Common myeloid progenitor, CD34-positive (primary cell): ENCODE measurements at regions not wholly inside any gene's neighbourhood (a gene's known extent, or its start where the extent isn't known, plus 50 kb on each side); places are given as distances from the start of the nearest gene placed in this dataset.
"Not testable (repeated sequence)": the region's sequence is repeated elsewhere in the genome, so short reads cannot be mapped to it uniquely, and the experiment has no call there.

Experiments used
- CTCF ChIA-PET: fragments of 350-600 bp; sonication (Branson Sonifier 250); formaldehyde crosslinking; loops from one replicate; lab custom pipeline; 2021; ENCODE audit warnings: antibody characterized with exemption; lab: Charles Lee
- POLR2A ChIA-PET: fragments of 350-600 bp; sonication (Branson Sonifier 250); formaldehyde crosslinking; loops from one replicate; lab custom pipeline; 2021; ENCODE audit warnings: antibody characterized with exemption; lab: Charles Lee
- DNase-seq, 3 donors: peaks; one replicate each; pipeline versions ENCODE4 v3.0.0 to v3.0.0-alpha.2; 2013
- H3K27ac ChIP-seq, 2 experiments: 1 replicate in 1 of 2; 2 replicates in 1 of 2; pipeline ENCODE4 v1.7.0; 2013; ENCODE audit warnings: inconsistent platforms in 2 of 2, low read length in 2 of 2, mild to moderate bottlenecking in 2 of 2, low read depth in 1 of 2, moderate library complexity in 1 of 2; ENCODE audit not compliant: severe bottlenecking in 2 of 2, insufficient read depth in 1 of 2, poor library complexity in 1 of 2
- H3K27me3 ChIP-seq, 5 experiments: replicated peaks in 2 of 5; 1 replicate in 3 of 5; 2 replicates in 2 of 5; pipeline versions ENCODE4 v1.6.1 to v1.7.0; 2013; ENCODE audit warnings: low read length in 4 of 5, mild to moderate bottlenecking in 2 of 5, moderate library complexity in 2 of 5, inconsistent platforms in 1 of 5; ENCODE audit not compliant: insufficient read depth in 5 of 5, control insufficient read depth in 4 of 5
- H3K36me3 ChIP-seq, 4 experiments: 1 replicate in 2 of 4; 2 replicates in 2 of 4; pipeline versions ENCODE4 v1.6.1 to v1.7.0; 2013; ENCODE audit warnings: low read length in 3 of 4, control low read depth in 1 of 4, mild to moderate bottlenecking in 1 of 4; ENCODE audit not compliant: control insufficient read depth in 4 of 4, insufficient read depth in 4 of 4
- H3K4me1 ChIP-seq, 4 experiments: 1 replicate in 3 of 4; 2 replicates in 1 of 4; pipeline versions ENCODE4 v1.6.1 to v1.7.1; 2013; ENCODE audit warnings: low read length in 3 of 4, mild to moderate bottlenecking in 3 of 4, control low read depth in 1 of 4, inconsistent platforms in 1 of 4, moderate library complexity in 1 of 4; ENCODE audit not compliant: control insufficient read depth in 4 of 4, insufficient read depth in 4 of 4; ENCODE audit errors: control extremely low read depth in 1 of 4
- H3K4me3 ChIP-seq, 7 experiments: 1 replicate in 4 of 7; 2 replicates in 3 of 7; pipeline versions ENCODE4 v1.5.1 to v1.7.0; 2013; ENCODE audit warnings: mild to moderate bottlenecking in 7 of 7, low read length in 6 of 7, moderate library complexity in 6 of 7, inconsistent platforms in 2 of 7, low read depth in 2 of 7, control low read depth in 1 of 7; ENCODE audit not compliant: insufficient read depth in 4 of 7, control insufficient read depth in 1 of 7; ENCODE audit errors: extremely low read depth in 1 of 7
- H3K9me3 ChIP-seq, 5 experiments: 1 replicate in 4 of 5; 2 replicates in 1 of 5; pipeline versions ENCODE4 v1.6.1 to v1.7.1; 2013; ENCODE audit warnings: low read length in 4 of 5, mild to moderate bottlenecking in 2 of 5, inconsistent platforms in 1 of 5, low read depth in 1 of 5, moderate library complexity in 1 of 5; ENCODE audit not compliant: control insufficient read depth in 4 of 5, insufficient read depth in 2 of 5; ENCODE audit errors: control extremely low read depth in 1 of 5
- WGBS: methylation state at CpG from one replicate; pipeline ENCODE4 v1.1.5; 2013; ENCODE audit not compliant: insufficient coverage; 5-methylcytosine and 5-hydroxymethylcytosine counted together

DNA sequence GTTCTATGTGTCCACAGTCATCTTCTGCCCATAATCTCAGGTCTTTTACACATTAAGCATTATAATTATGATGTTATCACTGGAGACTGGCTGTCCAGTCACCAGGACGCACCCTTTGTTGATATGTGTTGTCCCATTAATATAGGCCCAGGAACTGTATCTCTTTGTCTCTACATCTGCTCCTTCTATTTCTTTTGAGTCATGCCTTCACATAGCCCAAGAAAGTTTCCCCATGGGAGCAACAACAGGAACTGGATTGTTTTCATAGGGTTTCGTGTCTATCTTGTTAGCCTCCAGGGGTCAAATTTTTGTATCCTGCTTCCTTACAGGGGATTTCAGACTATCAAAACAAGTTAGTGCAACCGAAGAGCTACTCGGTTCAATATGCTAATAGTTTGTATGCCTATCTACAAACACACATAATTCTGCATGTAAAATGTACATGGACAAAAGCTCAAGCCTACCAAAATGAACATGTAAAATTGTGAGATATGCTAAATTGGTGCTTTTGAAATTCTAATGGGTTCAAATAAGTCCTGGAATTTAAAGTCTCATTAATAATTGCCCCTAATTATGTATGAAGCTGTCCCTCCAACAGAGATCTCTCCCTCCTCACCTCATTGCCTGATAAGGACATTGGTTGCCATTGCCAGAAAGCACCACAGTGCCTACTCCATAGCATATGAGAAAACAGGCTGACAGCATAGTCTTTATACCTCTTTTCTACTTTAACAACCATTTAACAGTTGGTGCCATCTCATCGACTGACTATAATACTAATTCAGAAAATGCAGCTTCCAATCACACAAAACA lies 99.8 kb upstream of the DIO2 start:
- DNase-seq: no peak
- ChIA-PET CTCF (no interaction called here), POLR2A (no interaction called here)
- 87% methylated on average over 2 of the region's 5 CpGs for WGBS
- Histone ChIP-seq H3K36me3 (no peaks in the 10 kb centered on the region), H3K27me3 (no peaks in the 10 kb centered on the region), H3K9me3 (no peaks in the 10 kb centered on the region), H3K4me3 (no peak overlapping the region), H3K4me1 (no peaks in the 10 kb centered on the region), H3K27ac (no peak overlapping the region)

GRCh38 chr14:80304125-80304766 lies 92.9 kb upstream of the DIO2 start:
- H3K4me1 ChIP-seq: no peaks in the 10 kb centered on the region
- no peaks in the 10 kb centered on the region for H3K36me3 ChIP-seq
- 91% methylated on average over 4 of the region's 6 CpGs for WGBS
- ChIA-PET CTCF (no interaction called here), POLR2A (no interaction called here)
- no peaks in the 10 kb centered on the region for H3K9me3 ChIP-seq
- H3K27me3 ChIP-seq: no peaks in the 10 kb centered on the region
- no peak overlapping the region for H3K4me3 ChIP-seq
- DNase-seq: no peak
- H3K27ac ChIP-seq: no peak overlapping the region

GRCh38 chr14:80300351-80300750 lies 89.0 kb upstream of the DIO2 start:
- no peaks in the 10 kb centered on the region for H3K9me3 ChIP-seq
- no peak for DNase-seq
- no peak overlapping the region for H3K4me3 ChIP-seq
- H3K27ac ChIP-seq: no peak overlapping the region
- WGBS: no CpG with 5 or more reads among the region's 2 CpGs
- H3K27me3 ChIP-seq: no peaks in the 10 kb centered on the region
- CTCF ChIA-PET: no interaction called here
- H3K36me3 ChIP-seq: no peaks in the 10 kb centered on the region
- POLR2A ChIA-PET: no interaction called here
- H3K4me1 ChIP-seq: no peaks in the 10 kb centered on the region

GRCh38 chr14:80298491-80299017 lies 87.2 kb upstream of the DIO2 start:
- ChIA-PET CTCF (no interaction called here), POLR2A (no interaction called here)
- Histone ChIP-seq H3K4me3 (no peak overlapping the region), H3K27me3 (no peaks in the 10 kb centered on the region), H3K4me1 (no peaks in the 10 kb centered on the region), H3K36me3 (no peaks in the 10 kb centered on the region), H3K9me3 (no peaks in the 10 kb centered on the region), H3K27ac (no peak overlapping the region)
- WGBS: 98% methylated on average over 5 of the region's 8 CpGs
- DNase-seq: no peak

GRCh38 chr14:80291101-80291500 lies 79.8 kb upstream of the DIO2 start:
- Histone ChIP-seq H3K27me3 (no peaks in the 10 kb centered on the region), H3K9me3 (no peaks in the 10 kb centered on the region), H3K4me1 (no peaks in the 10 kb centered on the region), H3K36me3 (no peaks in the 10 kb centered on the region), H3K4me3 (no peak overlapping the region), H3K27ac (no peak overlapping the region)
- DNase-seq: no peak
- CTCF ChIA-PET: no interaction called here
- POLR2A ChIA-PET: no interaction called here
- no CpG with 5 or more reads among the region's 1 CpG for WGBS

DNA sequence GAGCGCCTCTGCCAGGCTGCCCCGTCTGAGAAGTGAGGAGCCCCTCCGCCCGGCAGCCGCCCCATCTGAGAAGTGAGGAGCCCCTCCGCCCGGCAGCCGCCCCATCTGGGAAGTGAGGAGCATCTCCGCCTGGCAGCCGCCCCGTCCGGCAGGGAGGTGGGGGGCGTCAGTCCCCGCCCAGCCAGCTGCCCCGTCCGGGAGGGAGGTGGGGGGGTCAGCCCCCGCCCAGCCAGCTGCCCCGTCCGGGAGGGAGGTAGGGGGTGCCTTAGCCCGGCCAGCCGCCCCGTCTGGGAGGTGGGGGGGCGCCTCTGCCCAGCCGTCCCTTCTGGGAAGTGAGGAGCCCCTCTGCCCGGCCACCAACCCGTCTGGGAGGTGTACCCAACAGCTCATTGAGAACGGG lies 75.4 kb upstream of the DIO2 start:
- H3K9me3 ChIP-seq, DNase-seq, POLR2A ChIA-PET, H3K27ac ChIP-seq, H3K4me3 ChIP-seq, CTCF ChIA-PET, H3K4me1 ChIP-seq, H3K36me3 ChIP-seq, H3K27me3 ChIP-seq: not testable (repeated sequence)
- 88% methylated on average over 5 of the region's 27 CpGs for WGBS

- H3K36me3 ChIP-seq: no peaks in the 10 kb centered on the region
- no peak overlapping the region for H3K4me3 ChIP-seq
- DNase-seq: no peak
- CTCF ChIA-PET: no interaction called here
- POLR2A ChIA-PET: no interaction called here
- WGBS: 100% methylated on average over 2 of the region's 2 CpGs
- peaks cover 0 to 1% (median 0%) of the 10 kb centered on the region in 5 experiments for H3K9me3 ChIP-seq
- no peaks in the 10 kb centered on the region for H3K27me3 ChIP-seq
- no peaks in the 10 kb centered on the region for H3K4me1 ChIP-seq
- H3K27ac ChIP-seq: no peak overlapping the region
Observed at GRCh38 chr14:80278293-80279023, 67.2 kb upstream of the DIO2 start.
